ENCODE measurements at regions not wholly inside any gene's neighbourhood (a gene's known extent, or its start where the extent isn't known, plus 50 kb on each side); places are given as distances from the start of the nearest gene placed in this dataset.

DNA sequence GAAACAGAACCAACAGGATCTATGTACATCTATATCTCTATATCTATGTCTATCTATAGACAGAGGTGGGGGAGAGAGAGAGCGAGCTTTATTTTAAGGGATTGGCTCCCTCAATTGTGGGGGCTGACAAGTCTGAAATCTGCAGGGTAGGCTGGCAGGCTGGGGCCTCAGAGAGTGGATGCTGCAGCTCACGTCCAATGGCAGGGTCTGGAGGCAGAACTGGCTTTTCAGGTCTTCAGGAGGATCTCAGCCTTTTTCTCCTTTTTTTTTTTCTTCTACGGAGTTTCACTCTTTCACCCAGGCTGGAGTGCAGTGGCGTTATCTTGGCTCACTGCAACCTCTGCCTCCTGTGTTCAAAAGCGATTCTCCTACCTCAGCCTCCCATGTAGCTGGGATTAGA lies 77.2 kb downstream of the ARL4C start:
- 66 to 92% methylated on average over 5 of the region's 5 CpGs for WGBS, 2 donors
- TF ChIP-seq POLR2A (IDR thresholded peaks at IDR 0.05) = no peak
- no peak overlapping the region for H3K4me3 ChIP-seq
- intact Hi-C loops (cut with DNase I) = no loop called here
- H3K27me3 ChIP-seq = no peaks in the 10 kb centered on the region
- no peaks in the 10 kb centered on the region for H3K9me3 ChIP-seq
- DNase-seq = no peak
- H3K4me1 ChIP-seq = peaks cover 13 to 38% (median 19%) of the 10 kb centered on the region in 3 donors
- H3K36me3 ChIP-seq = no peaks in the 10 kb centered on the region
- H3K27ac ChIP-seq = no peak overlapping the region

GRCh38 chr2:234415706-234416105 lies 81.2 kb downstream of the ARL4C start:
- Histone ChIP-seq H3K27me3 (no peaks in the 10 kb centered on the region), H3K27ac (no peak overlapping the region), H3K4me1 (peaks cover 0 to 15% (median 0%) of the 10 kb centered on the region in 3 donors), H3K9me3 (no peaks in the 10 kb centered on the region), H3K36me3 (no peaks in the 10 kb centered on the region), H3K4me3 (no peak overlapping the region)
- intact Hi-C loops (cut with DNase I) = no loop called here
- TF ChIP-seq, protein P1, sequence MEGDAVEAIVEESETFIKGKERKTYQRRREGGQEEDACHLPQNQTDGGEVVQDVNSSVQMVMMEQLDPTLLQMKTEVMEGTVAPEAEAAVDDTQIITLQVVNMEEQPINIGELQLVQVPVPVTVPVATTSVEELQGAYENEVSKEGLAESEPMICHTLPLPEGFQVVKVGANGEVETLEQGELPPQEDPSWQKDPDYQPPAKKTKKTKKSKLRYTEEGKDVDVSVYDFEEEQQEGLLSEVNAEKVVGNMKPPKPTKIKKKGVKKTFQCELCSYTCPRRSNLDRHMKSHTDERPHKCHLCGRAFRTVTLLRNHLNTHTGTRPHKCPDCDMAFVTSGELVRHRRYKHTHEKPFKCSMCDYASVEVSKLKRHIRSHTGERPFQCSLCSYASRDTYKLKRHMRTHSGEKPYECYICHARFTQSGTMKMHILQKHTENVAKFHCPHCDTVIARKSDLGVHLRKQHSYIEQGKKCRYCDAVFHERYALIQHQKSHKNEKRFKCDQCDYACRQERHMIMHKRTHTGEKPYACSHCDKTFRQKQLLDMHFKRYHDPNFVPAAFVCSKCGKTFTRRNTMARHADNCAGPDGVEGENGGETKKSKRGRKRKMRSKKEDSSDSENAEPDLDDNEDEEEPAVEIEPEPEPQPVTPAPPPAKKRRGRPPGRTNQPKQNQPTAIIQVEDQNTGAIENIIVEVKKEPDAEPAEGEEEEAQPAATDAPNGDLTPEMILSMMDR (IDR thresholded peaks at IDR 0.05) = no peak
- TF ChIP-seq POLR2A (IDR thresholded peaks at IDR 0.05) = no peak
- 85 to 87% methylated on average over 4 of the region's 4 CpGs for WGBS, 2 donors
- no peak for DNase-seq

- Histone ChIP-seq H3K9me3 (no peaks in the 10 kb centered on the region), H3K4me1 (peaks cover 0 to 9% (median 0%) of the 10 kb centered on the region in 3 donors), H3K27ac (no peak overlapping the region), H3K36me3 (no peaks in the 10 kb centered on the region), H3K4me3 (no peak overlapping the region), H3K27me3 (no peaks in the 10 kb centered on the region)
- TF ChIP-seq, protein P1 (IDR thresholded peaks at IDR 0.05) = no peak
- no peak for TF ChIP-seq POLR2A (IDR thresholded peaks at IDR 0.05)
- no peak for DNase-seq
- intact Hi-C loops (cut with DNase I) = no loop called here
- 80 to 81% methylated on average over 6 of the region's 6 CpGs for WGBS, 2 donors
These were observed 82.3 kb downstream of the ARL4C start for GRCh38 chr2:234414596-234414995.

DNA sequence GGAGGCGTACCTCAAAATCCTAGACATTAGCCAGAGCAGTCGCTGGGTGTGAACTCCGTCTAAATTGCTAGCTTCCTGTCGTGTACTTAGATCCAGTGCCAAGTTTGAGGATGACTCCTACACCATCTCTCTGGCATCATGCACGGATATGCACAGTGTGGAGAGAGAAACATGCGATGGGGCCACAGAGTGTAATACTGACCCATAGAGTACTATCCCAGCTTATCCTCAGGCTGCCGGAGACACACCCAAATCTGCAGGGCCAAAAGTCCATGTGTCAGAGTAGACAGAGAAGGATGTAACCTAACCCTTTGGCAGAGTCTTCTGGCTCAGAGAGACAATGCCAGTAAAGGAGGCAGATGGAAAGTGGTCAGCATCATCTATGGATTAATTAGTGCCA lies 84.2 kb downstream of the ARL4C start:
- TF ChIP-seq POLR2A (IDR thresholded peaks at IDR 0.05) = no peak
- TF ChIP-seq, protein P1 (IDR thresholded peaks at IDR 0.05) = no peak
- Histone ChIP-seq H3K36me3 (no peaks in the 10 kb centered on the region), H3K4me3 (no peak overlapping the region), H3K9me3 (no peaks in the 10 kb centered on the region), H3K4me1 (peaks cover 0 to 9% (median 0%) of the 10 kb centered on the region in 3 donors), H3K27ac (no peak overlapping the region), H3K27me3 (no peaks in the 10 kb centered on the region)
- intact Hi-C loops (cut with DNase I) = no loop called here
- DNase-seq = no peak
- 25 to 35% methylated on average over 4 to 6 of the region's 7 CpGs for WGBS, 2 donors

DNA sequence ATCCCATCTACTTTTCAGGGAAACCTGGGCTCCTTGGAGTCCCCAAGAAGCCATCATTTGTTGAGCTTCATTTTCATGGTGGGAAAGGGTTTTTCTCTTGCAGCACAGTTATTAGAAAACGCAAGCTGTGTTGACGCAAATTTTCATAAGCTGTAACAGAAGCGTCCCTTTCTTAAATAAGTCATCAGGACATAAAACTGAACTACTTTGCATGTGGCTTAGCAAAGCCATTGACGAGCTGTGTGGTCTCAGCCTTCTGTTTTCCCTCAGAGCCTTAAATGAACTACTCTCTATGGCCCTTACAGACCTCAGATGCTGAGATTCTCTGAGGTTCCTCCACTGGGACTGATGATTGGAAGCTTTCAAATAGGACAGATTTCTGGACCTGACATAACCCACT lies 85.1 kb downstream of the ARL4C start:
- Histone ChIP-seq H3K36me3 (no peaks in the 10 kb centered on the region), H3K27me3 (no peaks in the 10 kb centered on the region), H3K9me3 (no peaks in the 10 kb centered on the region), H3K4me1 (peaks cover 0 to 9% (median 0%) of the 10 kb centered on the region in 3 donors), H3K4me3 (no peak overlapping the region), H3K27ac (no peak overlapping the region)
- no peak for DNase-seq
- intact Hi-C loops (cut with DNase I) = no loop called here
- no peak for TF ChIP-seq POLR2A (IDR thresholded peaks at IDR 0.05)
- TF ChIP-seq, protein P1 (IDR thresholded peaks at IDR 0.05) = no peak
- WGBS, 2 donors = 83 to 90% methylated on average over 1 to 4 of the region's 4 CpGs

- Histone ChIP-seq H3K4me1 (peaks cover 0 to 9% (median 0%) of the 10 kb centered on the region in 3 donors), H3K36me3 (no peaks in the 10 kb centered on the region), H3K27me3 (no peaks in the 10 kb centered on the region), H3K4me3 (no peak overlapping the region), H3K9me3 (no peaks in the 10 kb centered on the region), H3K27ac (no peak overlapping the region)
- 82 to 83% methylated on average over 5 of the region's 5 CpGs for WGBS, 2 donors
- TF ChIP-seq, protein P1 (IDR thresholded peaks at IDR 0.05) = no peak
- no peak for TF ChIP-seq POLR2A (IDR thresholded peaks at IDR 0.05)
- intact Hi-C loops (cut with DNase I) = no loop called here
- DNase-seq = no peak
These were observed 86.4 kb downstream of the ARL4C start for GRCh38 chr2:234410526-234410925.
